ENCODE measurements at regions not wholly inside any gene's neighbourhood (a gene's known extent, or its start where the extent isn't known, plus 50 kb on each side); places are given as distances from the start of the nearest gene placed in this dataset.

- H3K9ac ChIP-seq (ENCODE audit: low read length), result no peak overlapping the region
- H4K20me1 ChIP-seq (ENCODE audit: insufficient read depth), result no peaks in the 10 kb centered on the region
- H2AFZ ChIP-seq (ENCODE audit: low read depth, low read length), result no peak overlapping the region
- no peaks in the 10 kb centered on the region for H3F3A ChIP-seq (ENCODE audit: insufficient read depth, low read length, poor library complexity, severe bottlenecking)
- H3K79me2 ChIP-seq (replicated peaks; ENCODE audit: insufficient read depth, low read length), result no peaks in the 10 kb centered on the region
- H3K4me3 ChIP-seq (ENCODE audit: low read length), result no peak overlapping the region
- no peaks in the 10 kb centered on the region for H3K27me3 ChIP-seq (ENCODE audit: insufficient read depth, low read depth, low read length)
- H3K9me3 ChIP-seq (ENCODE audit: low read length), result no peaks in the 10 kb centered on the region
- no peaks in the 10 kb centered on the region for H3K36me3 ChIP-seq (ENCODE audit: insufficient read depth, low read length)
- H3K4me2 ChIP-seq (ENCODE audit: low read length), result no peak overlapping the region
- no peak overlapping the region for H3K27ac ChIP-seq (ENCODE audit: low read length)
- no peaks in the 10 kb centered on the region for H3K9me2 ChIP-seq (ENCODE audit: insufficient read depth, low read length)
- TF ChIP-seq TAF1 (IDR thresholded peaks at IDR 0.05; ENCODE audit: low read depth) (no peak), SMC3 (conservative IDR thresholded peaks at IDR 0.05; ENCODE audit: poor library complexity) (no peak)
Observed at GRCh38 chr13:70895599-70895998, 787.3 kb upstream of the KLHL1 start.

GRCh38 chr13:70894258-70894657 lies 786.0 kb upstream of the KLHL1 start:
- H2AFZ ChIP-seq (ENCODE audit: low read depth, low read length), result no peak overlapping the region

More at GRCh38 chr13:70894258-70894657, 786.0 kb upstream of the KLHL1 start:
- H3K79me2 ChIP-seq (replicated peaks; ENCODE audit: insufficient read depth, low read length), result no peaks in the 10 kb centered on the region
- H3K9me2 ChIP-seq (ENCODE audit: insufficient read depth, low read length), result no peaks in the 10 kb centered on the region
- H3K36me3 ChIP-seq (ENCODE audit: insufficient read depth, low read length), result no peaks in the 10 kb centered on the region
- H4K20me1 ChIP-seq (ENCODE audit: insufficient read depth), result no peaks in the 10 kb centered on the region
- no peak overlapping the region for H3K4me3 ChIP-seq (ENCODE audit: low read length)
- no peaks in the 10 kb centered on the region for H3K27me3 ChIP-seq (ENCODE audit: insufficient read depth, low read depth, low read length)
- H3K9me3 ChIP-seq (ENCODE audit: low read length), result no peaks in the 10 kb centered on the region
- H3K9ac ChIP-seq (ENCODE audit: low read length), result no peak overlapping the region
- H3K27ac ChIP-seq (ENCODE audit: low read length), result no peak overlapping the region
- TF ChIP-seq RAD21 (conservative IDR thresholded peaks at IDR 0.05) (no peak), EZH2 (IDR thresholded peaks at IDR 0.05; ENCODE audit: borderline replicate concordance, insufficient read depth, low read length, poor library complexity, severe bottlenecking) (no peak), TAF1 (IDR thresholded peaks at IDR 0.05; ENCODE audit: low read depth) (no peak), EP300 (conservative IDR thresholded peaks at IDR 0.05; ENCODE audit: poor library complexity, severe bottlenecking) (no peak), MXI1 (conservative IDR thresholded peaks at IDR 0.05; ENCODE audit: poor library complexity, severe bottlenecking) (no peak), CTCF (IDR thresholded peaks at IDR 0.05; ENCODE audit: poor library complexity, severe bottlenecking) (no peak), POLR2AphosphoS5 (IDR thresholded peaks at IDR 0.05) (no peak), REST (IDR thresholded peaks at IDR 0.05; ENCODE audit: borderline replicate concordance) (no peak), SMC3 (conservative IDR thresholded peaks at IDR 0.05; ENCODE audit: poor library complexity) (no peak)
- no peaks in the 10 kb centered on the region for H3F3A ChIP-seq (ENCODE audit: insufficient read depth, low read length, poor library complexity, severe bottlenecking)
- no peak overlapping the region for H3K4me2 ChIP-seq (ENCODE audit: low read length)

All from neural cell (in vitro differentiated cells).